ENCODE measurements at regions not wholly inside any gene's neighbourhood (a gene's known extent, or its start where the extent isn't known, plus 50 kb on each side); places are given as distances from the start of the nearest gene placed in this dataset.

GRCh38 chr14:54147758-54148157 lies 191.1 kb upstream of the BMP4 start:
- TF ChIP-seq, protein P1, sequence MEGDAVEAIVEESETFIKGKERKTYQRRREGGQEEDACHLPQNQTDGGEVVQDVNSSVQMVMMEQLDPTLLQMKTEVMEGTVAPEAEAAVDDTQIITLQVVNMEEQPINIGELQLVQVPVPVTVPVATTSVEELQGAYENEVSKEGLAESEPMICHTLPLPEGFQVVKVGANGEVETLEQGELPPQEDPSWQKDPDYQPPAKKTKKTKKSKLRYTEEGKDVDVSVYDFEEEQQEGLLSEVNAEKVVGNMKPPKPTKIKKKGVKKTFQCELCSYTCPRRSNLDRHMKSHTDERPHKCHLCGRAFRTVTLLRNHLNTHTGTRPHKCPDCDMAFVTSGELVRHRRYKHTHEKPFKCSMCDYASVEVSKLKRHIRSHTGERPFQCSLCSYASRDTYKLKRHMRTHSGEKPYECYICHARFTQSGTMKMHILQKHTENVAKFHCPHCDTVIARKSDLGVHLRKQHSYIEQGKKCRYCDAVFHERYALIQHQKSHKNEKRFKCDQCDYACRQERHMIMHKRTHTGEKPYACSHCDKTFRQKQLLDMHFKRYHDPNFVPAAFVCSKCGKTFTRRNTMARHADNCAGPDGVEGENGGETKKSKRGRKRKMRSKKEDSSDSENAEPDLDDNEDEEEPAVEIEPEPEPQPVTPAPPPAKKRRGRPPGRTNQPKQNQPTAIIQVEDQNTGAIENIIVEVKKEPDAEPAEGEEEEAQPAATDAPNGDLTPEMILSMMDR (IDR thresholded peaks at IDR 0.05) = no peak
- DNase-seq (ENCODE audit: low spot score) = no peak
- no peak overlapping the region for H3K4me3 ChIP-seq
- no peak overlapping the region for H3K27ac ChIP-seq

GRCh38 chr14:54148251-54148650 lies 191.6 kb upstream of the BMP4 start:
- no peak overlapping the region for H3K4me3 ChIP-seq
- TF ChIP-seq, protein P1 (IDR thresholded peaks at IDR 0.05) = no peak
- H3K27ac ChIP-seq = no peak overlapping the region
- no peak for DNase-seq (ENCODE audit: low spot score)

- DNase-seq (ENCODE audit: low spot score) = no peak
- TF ChIP-seq, protein P1 (IDR thresholded peaks at IDR 0.05) = no peak
- no peak overlapping the region for H3K27ac ChIP-seq
- H3K4me3 ChIP-seq = no peak overlapping the region
Measured at GRCh38 chr14:54152351-54152750, 195.7 kb upstream of the BMP4 start.

- no peak for DNase-seq (ENCODE audit: low spot score)
- TF ChIP-seq, protein P1 (IDR thresholded peaks at IDR 0.05) = no peak
Measured at GRCh38 chr14:54166049-54166950, 209.7 kb upstream of the BMP4 start.

DNA sequence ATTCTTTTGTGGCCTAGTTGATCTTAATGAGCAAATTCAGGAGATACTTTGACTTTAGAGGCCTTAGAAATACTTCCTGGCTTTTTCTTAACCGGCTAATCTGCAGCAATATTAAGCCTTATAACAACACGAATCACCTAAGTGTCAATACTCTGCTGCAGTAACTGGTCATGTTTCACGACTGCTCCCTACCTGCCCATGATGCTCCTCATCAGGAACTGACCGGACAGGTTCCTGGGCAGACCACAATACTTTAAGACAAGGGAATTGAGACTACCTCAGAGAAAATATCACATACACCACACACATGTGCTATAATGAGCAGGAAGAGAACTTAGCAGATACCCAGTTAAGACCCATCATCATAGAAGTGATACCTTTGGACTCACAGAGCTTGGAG lies 211.9 kb upstream of the BMP4 start:
- Histone ChIP-seq H3K27ac (no peak overlapping the region), H3K4me3 (no peak overlapping the region)
- no peak for DNase-seq (ENCODE audit: low spot score)
- TF ChIP-seq, protein P1 (IDR thresholded peaks at IDR 0.05) = no peak

More at GRCh38 chr14:54166049-54166950, 209.7 kb upstream of the BMP4 start:
- Histone ChIP-seq H3K27ac (no peak overlapping the region), H3K4me3 (no peak overlapping the region)

DNA sequence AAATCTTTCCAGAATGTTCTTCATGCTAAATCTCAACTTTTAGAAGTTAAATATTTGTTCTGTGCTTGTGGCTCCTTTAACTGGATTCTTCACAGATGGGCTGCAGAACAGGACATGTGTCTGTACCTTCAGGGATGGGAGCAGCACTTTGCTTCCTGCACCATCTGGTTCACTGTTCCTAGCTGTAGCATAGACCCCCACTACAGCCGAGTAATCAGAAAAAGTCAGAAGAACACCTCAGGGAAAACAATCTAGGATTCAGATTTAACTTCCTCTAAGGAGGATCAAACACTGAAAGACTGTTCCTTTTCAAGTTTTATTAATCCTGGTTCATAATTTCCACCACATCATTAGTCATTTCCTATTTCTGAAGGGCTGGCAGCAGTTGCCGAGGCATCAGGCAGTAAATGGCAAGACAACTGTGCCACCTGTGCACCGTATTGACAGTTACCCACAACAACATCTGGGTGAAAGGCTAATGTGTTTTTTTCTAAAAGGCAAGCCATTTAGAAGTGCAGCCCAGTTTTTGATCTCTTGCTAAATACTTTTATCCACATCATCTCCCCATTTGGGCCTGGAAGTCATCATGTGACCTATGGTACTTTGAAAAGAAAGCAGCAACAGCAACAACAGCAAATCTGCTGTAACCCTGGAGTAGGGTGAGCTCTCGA lies 212.8 kb upstream of the BMP4 start:
- Histone ChIP-seq H3K27ac (peak overlapping the region in 1 of 2 donors; percentile 8), H3K4me3 (no peak overlapping the region)
- TF ChIP-seq, protein P1 (IDR thresholded peaks at IDR 0.05) = no peak
- DNase-seq (ENCODE audit: low spot score) = no peak
